ENCODE measurements at regions not wholly inside any gene's neighbourhood (a gene's known extent, or its start where the extent isn't known, plus 50 kb on each side); places are given as distances from the start of the nearest gene placed in this dataset.
A peak's percentile ranks its signal among the peaks of the same experiment; 100 is the strongest.

DNA sequence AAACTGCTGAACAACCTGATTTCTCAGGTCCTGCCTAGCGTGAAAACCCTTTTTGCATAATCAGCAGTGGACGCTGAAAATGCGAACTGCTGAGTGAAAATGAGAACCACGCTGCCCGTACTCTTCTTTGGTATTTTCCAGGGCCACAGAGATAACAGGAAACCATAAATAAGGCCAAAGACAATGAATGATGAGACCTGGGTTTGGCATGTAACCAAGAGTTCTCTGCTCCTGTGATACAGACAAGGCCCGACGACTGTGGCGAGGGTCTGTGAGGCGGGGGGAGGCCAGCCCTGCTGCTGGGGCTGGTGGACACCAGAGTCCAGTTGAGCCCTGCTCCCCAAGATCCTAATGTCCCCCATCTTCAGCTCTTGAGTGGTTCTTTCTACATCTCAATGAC, 236.0 kb downstream of the WDR11 start:
- Mint-ChIP-seq H3K9me3 (ENCODE audit: low read depth) (peaks cover 2% of the 10 kb centered on the region), H3K4me3 (ENCODE audit: unreplicated experiment) (no peak overlapping the region), H3K36me3 (ENCODE audit: low read depth) (no peaks in the 10 kb centered on the region), H3K4me1 (ENCODE audit: low read depth) (peaks cover 7% of the 10 kb centered on the region), H3K27ac (ENCODE audit: unreplicated experiment) (no peak overlapping the region), H3K27me3 (ENCODE audit: low read depth) (peaks cover 5% of the 10 kb centered on the region)
- TF ChIP-seq, protein P1, sequence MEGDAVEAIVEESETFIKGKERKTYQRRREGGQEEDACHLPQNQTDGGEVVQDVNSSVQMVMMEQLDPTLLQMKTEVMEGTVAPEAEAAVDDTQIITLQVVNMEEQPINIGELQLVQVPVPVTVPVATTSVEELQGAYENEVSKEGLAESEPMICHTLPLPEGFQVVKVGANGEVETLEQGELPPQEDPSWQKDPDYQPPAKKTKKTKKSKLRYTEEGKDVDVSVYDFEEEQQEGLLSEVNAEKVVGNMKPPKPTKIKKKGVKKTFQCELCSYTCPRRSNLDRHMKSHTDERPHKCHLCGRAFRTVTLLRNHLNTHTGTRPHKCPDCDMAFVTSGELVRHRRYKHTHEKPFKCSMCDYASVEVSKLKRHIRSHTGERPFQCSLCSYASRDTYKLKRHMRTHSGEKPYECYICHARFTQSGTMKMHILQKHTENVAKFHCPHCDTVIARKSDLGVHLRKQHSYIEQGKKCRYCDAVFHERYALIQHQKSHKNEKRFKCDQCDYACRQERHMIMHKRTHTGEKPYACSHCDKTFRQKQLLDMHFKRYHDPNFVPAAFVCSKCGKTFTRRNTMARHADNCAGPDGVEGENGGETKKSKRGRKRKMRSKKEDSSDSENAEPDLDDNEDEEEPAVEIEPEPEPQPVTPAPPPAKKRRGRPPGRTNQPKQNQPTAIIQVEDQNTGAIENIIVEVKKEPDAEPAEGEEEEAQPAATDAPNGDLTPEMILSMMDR (IDR thresholded peaks at IDR 0.05): no peak
- DNase-seq (ENCODE audit: low spot score): no peak

DNA sequence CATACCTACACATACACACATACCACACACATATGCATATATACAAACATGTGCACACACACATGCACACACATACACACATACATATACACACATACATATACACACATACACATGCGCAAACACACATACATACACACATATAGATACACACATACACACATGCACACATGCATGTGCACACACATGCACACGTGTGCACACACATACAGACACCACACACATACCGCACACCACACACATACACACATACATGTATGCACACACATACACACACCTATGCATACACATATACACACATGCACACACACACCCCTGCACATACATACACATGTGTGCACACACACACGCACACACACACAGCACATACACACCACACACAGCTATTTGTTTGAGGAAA, 236.5 kb downstream of the WDR11 start:
- TF ChIP-seq, protein P1 (IDR thresholded peaks at IDR 0.05): no peak
- no peaks in the 10 kb centered on the region for H3K36me3 Mint-ChIP-seq (ENCODE audit: low read depth)
- H3K4me3 Mint-ChIP-seq (ENCODE audit: unreplicated experiment): no peak overlapping the region
- no peak overlapping the region for H3K27ac Mint-ChIP-seq (ENCODE audit: unreplicated experiment)
- peaks cover 2% of the 10 kb centered on the region for H3K9me3 Mint-ChIP-seq (ENCODE audit: low read depth)
- no peak for DNase-seq (ENCODE audit: low spot score)
- H3K4me1 Mint-ChIP-seq (ENCODE audit: low read depth): peaks cover 12% of the 10 kb centered on the region
- peaks cover 5% of the 10 kb centered on the region for H3K27me3 Mint-ChIP-seq (ENCODE audit: low read depth)

DNA sequence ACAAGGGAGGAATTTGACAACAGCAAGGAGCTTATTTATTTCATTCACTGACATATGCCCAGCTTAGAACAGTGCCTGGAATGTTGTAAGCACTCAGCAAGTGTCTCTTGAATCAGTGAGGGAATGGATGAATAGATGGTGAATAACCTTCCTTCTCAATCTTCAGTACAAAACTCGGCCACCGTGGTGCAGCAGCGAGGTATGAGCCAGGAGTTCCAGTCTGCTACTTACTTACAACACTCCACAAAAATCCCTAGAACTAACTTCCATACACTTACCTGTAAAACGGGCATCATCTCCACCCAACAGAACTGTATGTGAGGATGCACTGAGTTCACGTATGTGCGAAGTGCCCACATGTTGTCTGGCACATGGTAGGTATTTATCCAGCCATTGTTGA, 237.4 kb downstream of the WDR11 start:
- no peaks in the 10 kb centered on the region for H3K36me3 Mint-ChIP-seq (ENCODE audit: low read depth)

DNA sequence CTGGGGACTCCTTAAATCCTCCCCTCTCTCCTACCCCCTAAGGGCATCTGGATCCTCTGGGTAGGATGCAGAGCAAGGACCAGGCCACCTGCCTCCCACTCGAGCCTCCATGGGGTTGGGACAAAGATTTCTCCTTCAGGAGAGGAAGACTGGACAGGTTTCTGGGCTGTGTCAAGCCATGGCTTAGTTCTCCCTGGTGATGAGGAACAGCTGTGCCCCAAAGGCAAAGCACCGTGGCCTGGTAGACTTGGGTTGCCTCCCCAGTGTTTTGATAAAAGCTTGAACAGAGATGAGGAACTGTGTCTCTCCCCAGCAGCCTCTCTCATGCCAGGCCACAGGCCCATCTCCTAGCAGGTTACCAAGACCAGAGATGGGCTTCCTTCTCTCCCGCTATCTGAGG, 238.3 kb downstream of the WDR11 start:
- H3K27me3 Mint-ChIP-seq (ENCODE audit: low read depth): peaks cover 5% of the 10 kb centered on the region
- TF ChIP-seq, protein P1 (IDR thresholded peaks at IDR 0.05): no peak
- no peak overlapping the region for H3K27ac Mint-ChIP-seq (ENCODE audit: unreplicated experiment)
- H3K36me3 Mint-ChIP-seq (ENCODE audit: low read depth): no peaks in the 10 kb centered on the region
- no peak overlapping the region for H3K4me3 Mint-ChIP-seq (ENCODE audit: unreplicated experiment)
- DNase-seq (ENCODE audit: low spot score): no peak
- peaks cover 2% of the 10 kb centered on the region for H3K9me3 Mint-ChIP-seq (ENCODE audit: low read depth)
- peaks cover 18% of the 10 kb centered on the region for H3K4me1 Mint-ChIP-seq (ENCODE audit: low read depth)

More for the DNA sequence above, 237.4 kb downstream of the WDR11 start:
- TF ChIP-seq, protein P1 (IDR thresholded peaks at IDR 0.05): peak; percentile 73
- no peak for DNase-seq (ENCODE audit: low spot score)
- H3K27ac Mint-ChIP-seq (ENCODE audit: unreplicated experiment): no peak overlapping the region
- H3K4me3 Mint-ChIP-seq (ENCODE audit: unreplicated experiment): no peak overlapping the region
- peaks cover 18% of the 10 kb centered on the region for H3K4me1 Mint-ChIP-seq (ENCODE audit: low read depth)
- H3K27me3 Mint-ChIP-seq (ENCODE audit: low read depth): peaks cover 5% of the 10 kb centered on the region
- peaks cover 2% of the 10 kb centered on the region for H3K9me3 Mint-ChIP-seq (ENCODE audit: low read depth)

DNA sequence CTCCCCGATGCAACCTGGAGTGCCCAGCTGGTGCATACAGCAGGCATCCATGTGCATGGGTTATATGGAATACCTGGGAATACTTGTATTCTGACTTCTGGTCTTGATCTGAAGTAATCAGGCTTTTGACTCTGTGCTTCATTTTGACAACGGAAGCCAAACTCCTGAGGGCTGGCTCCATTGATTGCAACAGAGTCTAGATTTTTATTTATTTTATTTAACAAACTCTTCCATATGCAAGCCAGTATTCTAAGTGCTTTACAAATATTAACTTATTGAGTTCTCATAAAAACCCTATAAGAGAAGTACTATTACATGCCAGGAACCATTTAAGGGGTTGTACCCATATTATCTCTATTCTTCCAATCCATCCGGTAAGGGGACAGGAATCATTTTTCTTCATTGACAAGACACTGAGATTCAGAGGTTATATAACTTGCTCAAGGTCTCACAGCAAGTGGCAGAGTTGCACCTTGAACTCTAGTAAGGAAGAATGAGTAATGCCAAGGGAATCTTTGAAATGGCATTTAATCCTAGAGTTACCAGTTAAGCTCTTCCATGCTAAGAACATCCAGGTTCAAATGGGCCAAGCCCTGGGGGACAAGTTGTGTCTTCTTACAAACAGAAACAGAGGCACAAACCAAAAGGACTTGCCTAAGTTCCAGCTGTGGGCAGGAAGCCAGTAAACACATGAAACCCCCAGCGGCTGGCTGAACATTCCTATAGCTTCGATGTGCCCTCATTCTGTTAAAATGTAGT, 241.0 kb downstream of the WDR11 start:
- TF ChIP-seq, protein P1 (IDR thresholded peaks at IDR 0.05): peak; percentile 13
- no peak for DNase-seq (ENCODE audit: low spot score)
- peaks cover 25% of the 10 kb centered on the region for H3K4me1 Mint-ChIP-seq (ENCODE audit: low read depth)
- peak overlapping the region; percentile 79 for H3K27ac Mint-ChIP-seq (ENCODE audit: unreplicated experiment)
- H3K9me3 Mint-ChIP-seq (ENCODE audit: low read depth): peaks cover 2% of the 10 kb centered on the region
- no peaks in the 10 kb centered on the region for H3K36me3 Mint-ChIP-seq (ENCODE audit: low read depth)
- no peak overlapping the region for H3K4me3 Mint-ChIP-seq (ENCODE audit: unreplicated experiment)
- no peaks in the 10 kb centered on the region for H3K27me3 Mint-ChIP-seq (ENCODE audit: low read depth)

Measured in chondrocyte (in vitro differentiated cells).